Panc1 (cell line): ENCODE measurements at regions not wholly inside any gene's neighbourhood (a gene's known extent, or its start where the extent isn't known, plus 50 kb on each side); places are given as distances from the start of the nearest gene placed in this dataset.

Experiments used
- ATAC-seq: fragments of 200-7000 bp; cut with Tn5 transposase; 2 replicates; pipeline ENCODE4 v1.9.1; 2020; ENCODE audit warnings: mild to moderate bottlenecking, moderate library complexity
- BruUV-seq: library from RNA; stranded (reverse); fragments of 400-500 nt; replicated peaks from 2 replicates; lab custom pipeline; 2021; lab: Mats Ljungman, UMichigan
- CTCF ChIA-PET: fragments of 300-600 bp; sonication (Branson Sonifier 250); formaldehyde crosslinking; loops from one replicate; lab custom pipeline; 2022; ENCODE audit warnings: antibody characterized with exemption; lab: Charles Lee
- POLR2A ChIA-PET: fragments of 300-600 bp; sonication (Branson Sonifier 250); formaldehyde crosslinking; loops from one replicate; lab custom pipeline; 2022; ENCODE audit warnings: antibody characterized with exemption; lab: Charles Lee
- DNase-seq: peaks from one replicate; pipeline ENCODE4 v3.0.0-alpha.2; 2010; ENCODE audit warnings: low read depth, low spot score
- H3K27ac ChIP-seq: 2 replicates; pipeline ENCODE4 v1.5.1; 2011; ENCODE audit warnings: mild to moderate bottlenecking, low read length, inconsistent platforms
- H3K27me3 ChIP-seq: fragments of 200-500 bp; sonication (Bioruptor generic); 2 replicates; pipeline ENCODE4 v1.6.0; 2014; ENCODE audit warnings: low read length, inconsistent platforms; ENCODE audit not compliant: control insufficient read depth, insufficient read depth
- H3K36me3 ChIP-seq: fragments of 200-500 bp; sonication (Bioruptor generic); 2 replicates; pipeline ENCODE4 v1.5.1; 2014; ENCODE audit warnings: inconsistent platforms, mild to moderate bottlenecking, low read length, moderate library complexity; ENCODE audit not compliant: control insufficient read depth, insufficient read depth
- H3K4me1 ChIP-seq: 2 replicates; pipeline ENCODE4 v1.5.1; 2011; ENCODE audit warnings: inconsistent platforms, mild to moderate bottlenecking, low read length, moderate library complexity; ENCODE audit not compliant: control insufficient read depth, insufficient read depth
- H3K4me3 ChIP-seq, 2 experiments: 2 replicates each; pipeline ENCODE4 v1.5.1; 2011 to 2012; ENCODE audit warnings: low read depth in 2 of 2, low read length in 2 of 2, mild to moderate bottlenecking in 2 of 2, inconsistent platforms in 1 of 2, moderate library complexity in 1 of 2
- H3K9me3 ChIP-seq: fragments of 200-500 bp; sonication (Bioruptor generic); 2 replicates; pipeline ENCODE4 v1.5.1; 2014; ENCODE audit warnings: low read depth, mild to moderate bottlenecking, inconsistent platforms, low read length, moderate library complexity; ENCODE audit not compliant: control insufficient read depth, insufficient read depth
- CTCF ChIP-seq: fragments of 450-650 bp; IDR thresholded peaks from 2 replicates; pipeline ENCODE4 v1.5.1; 2017; ENCODE audit warnings: mild to moderate bottlenecking
- POLR2AphosphoS5 ChIP-seq: IDR thresholded peaks from 2 replicates; pipeline ENCODE4 v1.6.1; 2012; ENCODE audit warnings: mild to moderate bottlenecking, low read depth, low read length, moderate library complexity
- SIN3A ChIP-seq: IDR thresholded peaks from 2 replicates; pipeline ENCODE4 v1.6.1; 2012; ENCODE audit warnings: low read depth, mild to moderate bottlenecking, low read length, moderate library complexity, borderline replicate concordance; ENCODE audit not compliant: insufficient read depth
- TCF7L2 ChIP-seq: IDR thresholded peaks from 2 replicates; pipeline ENCODE4 v1.6.1; 2011; ENCODE audit warnings: mild to moderate bottlenecking, low read depth, low read length, inconsistent platforms
- in situ Hi-C: cut with HindIII; loops from 2 replicates; pipeline ENCODE4 v1.10.0; 2016; ENCODE audit warnings: low sequenced_read_pairs, low pct_unique_long_range_greater_than_20kb
- intact Hi-C: fragments of 100-400 bp; cut with micrococcal nuclease; formaldehyde crosslinking; loops from one replicate; pipeline ENCODE4 v1.10.0; 2022; ENCODE audit not compliant: unreplicated experiment
- TF ChIP-seq, protein P1 (sequence below), 2 experiments: IDR thresholded peaks; 2 replicates each; pipeline ENCODE4 v1.6.1; 2011 to 2012; ENCODE audit warnings: low read depth in 2 of 2, control low read depth in 1 of 2, low read length in 1 of 2, mild to moderate bottlenecking in 1 of 2, moderate library complexity in 1 of 2; ENCODE audit not compliant: insufficient read depth in 1 of 2

DNA sequence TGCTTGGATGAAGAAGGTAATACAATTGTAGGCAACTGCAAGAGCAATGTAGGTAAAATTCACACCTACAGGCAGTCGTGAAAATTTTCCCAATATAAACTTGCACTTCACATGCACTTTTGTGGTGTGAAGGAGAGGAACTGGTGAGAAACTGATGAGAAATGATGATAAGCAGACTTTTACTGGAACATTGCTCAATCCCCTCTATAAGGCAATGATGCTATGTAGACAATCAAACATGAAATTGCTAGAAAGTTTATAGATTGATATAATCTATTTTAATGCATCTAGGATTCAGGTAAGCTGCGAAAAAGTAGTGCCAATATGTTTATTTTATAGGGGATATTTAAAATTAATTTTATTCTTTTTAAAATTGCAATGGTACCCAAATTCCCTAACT lies 802.2 kb downstream of the KCNT2 start:
- in situ Hi-C loops = no loop called here
- DNase-seq (no peak), ATAC-seq (no peak)
- no peaks in the 10 kb centered on the region for H3K36me3 ChIP-seq
- H3K4me1 ChIP-seq = no peaks in the 10 kb centered on the region
- TF ChIP-seq TCF7L2 (no peak), SIN3A (no peak), POLR2AphosphoS5 (no peak), CTCF (no peak)
- TF ChIP-seq, protein P1, sequence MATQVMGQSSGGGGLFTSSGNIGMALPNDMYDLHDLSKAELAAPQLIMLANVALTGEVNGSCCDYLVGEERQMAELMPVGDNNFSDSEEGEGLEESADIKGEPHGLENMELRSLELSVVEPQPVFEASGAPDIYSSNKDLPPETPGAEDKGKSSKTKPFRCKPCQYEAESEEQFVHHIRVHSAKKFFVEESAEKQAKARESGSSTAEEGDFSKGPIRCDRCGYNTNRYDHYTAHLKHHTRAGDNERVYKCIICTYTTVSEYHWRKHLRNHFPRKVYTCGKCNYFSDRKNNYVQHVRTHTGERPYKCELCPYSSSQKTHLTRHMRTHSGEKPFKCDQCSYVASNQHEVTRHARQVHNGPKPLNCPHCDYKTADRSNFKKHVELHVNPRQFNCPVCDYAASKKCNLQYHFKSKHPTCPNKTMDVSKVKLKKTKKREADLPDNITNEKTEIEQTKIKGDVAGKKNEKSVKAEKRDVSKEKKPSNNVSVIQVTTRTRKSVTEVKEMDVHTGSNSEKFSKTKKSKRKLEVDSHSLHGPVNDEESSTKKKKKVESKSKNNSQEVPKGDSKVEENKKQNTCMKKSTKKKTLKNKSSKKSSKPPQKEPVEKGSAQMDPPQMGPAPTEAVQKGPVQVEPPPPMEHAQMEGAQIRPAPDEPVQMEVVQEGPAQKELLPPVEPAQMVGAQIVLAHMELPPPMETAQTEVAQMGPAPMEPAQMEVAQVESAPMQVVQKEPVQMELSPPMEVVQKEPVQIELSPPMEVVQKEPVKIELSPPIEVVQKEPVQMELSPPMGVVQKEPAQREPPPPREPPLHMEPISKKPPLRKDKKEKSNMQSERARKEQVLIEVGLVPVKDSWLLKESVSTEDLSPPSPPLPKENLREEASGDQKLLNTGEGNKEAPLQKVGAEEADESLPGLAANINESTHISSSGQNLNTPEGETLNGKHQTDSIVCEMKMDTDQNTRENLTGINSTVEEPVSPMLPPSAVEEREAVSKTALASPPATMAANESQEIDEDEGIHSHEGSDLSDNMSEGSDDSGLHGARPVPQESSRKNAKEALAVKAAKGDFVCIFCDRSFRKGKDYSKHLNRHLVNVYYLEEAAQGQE (IDR thresholded peaks at IDR 0.05; ENCODE audit: insufficient read depth in 1 of 2, low read depth in 2 of 2, low read length in 1 of 2) = no peak
- intact Hi-C loops = no loop called here
- no TSS peak for BruUV-seq
- CTCF ChIA-PET = no interaction called here
- H3K4me3 ChIP-seq = no peak overlapping the region
- POLR2A ChIA-PET = no interaction called here
- no peaks in the 10 kb centered on the region for H3K27me3 ChIP-seq
- no peaks in the 10 kb centered on the region for H3K9me3 ChIP-seq
- H3K27ac ChIP-seq = no peak overlapping the region

GRCh38 chr1:195804547-195804946 lies 803.7 kb downstream of the KCNT2 start:
- CTCF ChIA-PET = no interaction called here
- no peaks in the 10 kb centered on the region for H3K4me1 ChIP-seq
- no peaks in the 10 kb centered on the region for H3K27me3 ChIP-seq
- no peaks in the 10 kb centered on the region for H3K9me3 ChIP-seq
- BruUV-seq = no TSS peak
- H3K36me3 ChIP-seq = no peaks in the 10 kb centered on the region
- TF ChIP-seq SIN3A (no peak), TCF7L2 (no peak), POLR2AphosphoS5 (no peak), CTCF (no peak; the same call in 1 of the 2 replicates)
- TF ChIP-seq, protein P1 (IDR thresholded peaks at IDR 0.05; ENCODE audit: insufficient read depth in 1 of 2, low read depth in 2 of 2, low read length in 1 of 2) = no peak
- H3K27ac ChIP-seq = no peak overlapping the region
- in situ Hi-C loops (no loop called here), intact Hi-C loops (no loop called here)
- DNase-seq = no peak
- no peak for ATAC-seq
- H3K4me3 ChIP-seq = no peak overlapping the region
- POLR2A ChIA-PET = no interaction called here
